Bronchial epithelial cell (primary cell): ENCODE measurements at regions not wholly inside any gene's neighbourhood (a gene's known extent, or its start where the extent isn't known, plus 50 kb on each side); places are given as distances from the start of the nearest gene placed in this dataset.

Source experiments
- DNase-seq: peaks from one replicate; pipeline ENCODE4 v3.0.0-alpha.2; 2010; ENCODE audit warnings: low read depth
- FAIRE-seq: peaks from 2 replicates; lab custom pipeline; 2011; peaks lifted over from hg19 to GRCh38; lab: Jason Lieb, UNC
- H3K27me3 ChIP-seq: 2 replicates; pipeline ENCODE4 v1.5.1; 2011; ENCODE audit warnings: low read length; ENCODE audit not compliant: control insufficient read depth, insufficient read depth
- H3K36me3 ChIP-seq: 2 replicates; pipeline ENCODE4 v1.5.1; 2011; ENCODE audit warnings: low read length; ENCODE audit not compliant: control insufficient read depth, insufficient read depth
- H3K4me3 ChIP-seq: 2 replicates; pipeline ENCODE4 v1.5.1; 2011; ENCODE audit warnings: mild to moderate bottlenecking, low read depth, low read length, control low read depth
- CTCF ChIP-seq: IDR thresholded peaks from 2 replicates; pipeline ENCODE4 v1.5.1; 2011; ENCODE audit warnings: mild to moderate bottlenecking, moderate library complexity, low read length, control low read depth, inconsistent platforms; ENCODE audit not compliant: insufficient read depth, severe bottlenecking

DNA sequence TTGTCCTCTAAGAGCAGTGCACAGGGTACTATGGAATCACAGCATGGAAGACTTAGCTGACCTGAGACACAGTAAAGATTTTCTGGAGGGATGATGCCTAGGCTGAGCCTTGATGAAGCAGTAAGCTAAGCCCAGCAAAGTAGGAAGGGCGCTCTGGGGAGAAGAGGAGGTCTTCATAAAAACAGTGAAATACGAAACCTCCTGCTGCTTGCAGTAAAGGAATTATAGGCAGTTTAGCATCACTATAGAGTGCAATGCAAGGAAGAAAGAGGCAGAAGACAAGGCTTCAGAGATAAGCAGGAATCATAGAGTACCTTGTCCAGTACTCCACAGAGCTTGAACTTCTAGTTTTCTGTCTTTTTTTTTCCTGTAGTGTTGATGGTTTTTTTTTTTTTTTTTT is 555.7 kb upstream of the CADM1 start:
- TF ChIP-seq CTCF = no peak
- H3K27me3 ChIP-seq = no peaks in the 10 kb centered on the region
- no peak for FAIRE-seq

DNA sequence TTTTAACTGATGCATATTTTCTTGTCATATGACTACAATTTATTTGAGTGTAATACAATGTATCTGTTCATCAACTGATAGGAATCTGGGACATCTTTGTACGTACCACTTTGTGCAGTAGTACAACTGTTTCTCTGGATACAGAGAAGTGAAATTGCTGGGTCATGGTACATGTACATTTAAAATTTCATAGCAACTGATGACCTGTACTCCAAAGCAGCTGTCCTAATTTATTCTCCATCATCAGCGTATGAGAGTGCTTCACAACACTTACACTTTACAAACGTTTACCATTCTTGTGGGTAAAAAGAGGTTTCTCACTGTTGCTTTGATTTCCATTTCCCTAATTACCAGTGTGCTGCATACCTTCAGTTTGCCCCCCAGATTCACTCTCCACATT is 552.8 kb upstream of the CADM1 start:
- DNase-seq (no peak), FAIRE-seq (no peak)
- H3K36me3 ChIP-seq = no peaks in the 10 kb centered on the region

More for the DNA sequence above, 555.7 kb upstream of the CADM1 start:
- H3K36me3 ChIP-seq = no peaks in the 10 kb centered on the region
- no peak overlapping the region for H3K4me3 ChIP-seq
- DNase-seq = no peak

GRCh38 chr11:116055064-116055463 is 550.8 kb upstream of the CADM1 start:
- H3K4me3 ChIP-seq = no peak overlapping the region
- FAIRE-seq = no peak
- no peaks in the 10 kb centered on the region for H3K36me3 ChIP-seq
- no peaks in the 10 kb centered on the region for H3K27me3 ChIP-seq
- DNase-seq = no peak
- TF ChIP-seq CTCF = no peak

More for the DNA sequence above, 552.8 kb upstream of the CADM1 start:
- TF ChIP-seq CTCF = no peak
- Histone ChIP-seq H3K27me3 (no peaks in the 10 kb centered on the region), H3K4me3 (no peak overlapping the region)

- DNase-seq = no peak
- Histone ChIP-seq H3K4me3 (no peak overlapping the region), H3K36me3 (no peaks in the 10 kb centered on the region), H3K27me3 (no peaks in the 10 kb centered on the region)
- TF ChIP-seq CTCF = no peak
- no peak for FAIRE-seq
These were observed 549.3 kb upstream of the CADM1 start for GRCh38 chr11:116053548-116053919.

DNA sequence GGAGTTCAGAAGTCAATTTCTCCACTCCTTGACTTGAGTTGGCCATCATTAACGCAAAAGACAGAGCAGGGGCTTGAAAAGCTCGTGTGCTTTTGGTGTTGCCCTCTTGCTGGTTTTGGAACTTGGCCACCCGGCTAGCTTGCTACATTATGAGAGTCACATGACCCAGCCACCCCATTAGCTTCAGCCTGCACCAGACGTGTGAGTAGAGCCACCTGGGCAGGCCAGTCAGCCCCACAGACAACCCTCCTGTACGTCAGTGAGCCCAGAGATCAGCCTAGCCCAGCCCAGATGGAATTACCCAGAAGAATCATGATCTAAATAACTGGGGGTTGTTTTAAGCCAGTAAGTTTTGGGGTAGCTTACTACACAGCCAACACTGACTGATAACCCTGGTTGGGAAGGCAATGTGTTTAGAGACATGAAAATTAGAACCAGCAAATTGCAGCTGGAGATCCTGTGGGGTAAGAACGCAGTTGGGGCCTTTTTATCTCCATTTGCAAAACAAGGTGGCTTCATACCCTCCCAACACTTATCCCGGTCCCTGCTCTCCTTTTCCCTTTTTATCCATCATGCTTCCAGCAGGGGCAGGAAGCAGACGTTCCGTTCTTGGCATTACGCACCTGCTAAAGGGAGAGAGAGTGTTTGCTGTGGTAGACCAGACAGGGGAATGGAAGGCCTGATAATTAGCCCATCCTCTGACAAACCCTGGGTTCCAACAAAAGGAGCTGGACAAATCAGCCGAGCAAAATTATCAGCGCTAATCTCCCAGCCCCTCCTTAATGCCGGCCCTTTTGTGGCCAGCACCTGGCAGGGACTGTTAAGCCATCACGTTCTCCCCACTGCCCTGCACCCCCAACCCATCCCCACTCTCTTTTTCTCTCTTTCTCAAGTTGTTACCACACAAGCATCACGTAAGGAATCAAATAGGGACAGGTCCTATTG is 548.7 kb upstream of the CADM1 start:
- DNase-seq (no peak), FAIRE-seq (no peak)
- no peak for TF ChIP-seq CTCF
- no peaks in the 10 kb centered on the region for H3K36me3 ChIP-seq
- no peaks in the 10 kb centered on the region for H3K27me3 ChIP-seq
- H3K4me3 ChIP-seq = no peak overlapping the region
